GM12878 (cell line): ENCODE measurements at regions not wholly inside any gene's neighbourhood (a gene's known extent, or its start where the extent isn't known, plus 50 kb on each side); places are given as distances from the start of the nearest gene placed in this dataset.

Experiments used
- ATAC-seq: fragments of 200-7000 bp; cut with Tn5 transposase; 3 replicates; pipeline ENCODE4 v1.9.1; 2020; ENCODE audit warnings: mild to moderate bottlenecking, moderate library complexity
- BruUV-seq: library from RNA; stranded (reverse); fragments of 400-500 nt; replicated peaks from 2 replicates; lab custom pipeline; 2021; lab: Mats Ljungman, UMichigan
- CTCF ChIA-PET: fragments of 300-600 bp; sonication (Branson Sonifier 250); formaldehyde crosslinking; extraction: SDS; loops from one replicate; lab custom pipeline; 2021; ENCODE audit warnings: inconsistent platforms; lab: Yijun Ruan, JAX
- POLR2A ChIA-PET: fragments of 350-600 bp; formaldehyde crosslinking; extraction: SDS; loops from one replicate; lab custom pipeline; 2021; ENCODE audit warnings: inconsistent platforms; lab: Charles Lee
- RAD21 ChIA-PET: fragments of 300-600 bp; sonication (Branson Sonifier 250); formaldehyde crosslinking; loops from one replicate; lab custom pipeline; 2023; ENCODE audit warnings: antibody characterized with exemption; ENCODE audit not compliant: unreplicated experiment; lab: Charles Lee
- SMC1A ChIA-PET: fragments of 300-600 bp; sonication (Branson Sonifier 250); formaldehyde crosslinking; loops from one replicate; lab custom pipeline; 2023; ENCODE audit not compliant: unreplicated experiment, uncharacterized antibody; lab: Charles Lee
- DNase-seq: peaks from one replicate; pipeline ENCODE4 v3.0.0-alpha.2; 2011; ENCODE audit warnings: low read depth, low spot score
- FAIRE-seq: peaks from 3 replicates; lab custom pipeline; 2011; peaks lifted over from hg19 to GRCh38; lab: Jason Lieb, UNC
- H2AFZ ChIP-seq: 2 replicates; pipeline ENCODE4 v1.6.0; 2011; ENCODE audit warnings: low read depth, low read length, control low read depth; ENCODE audit not compliant: control insufficient read depth
- H3K27ac ChIP-seq: 2 replicates; pipeline ENCODE4 v1.5.1; 2011; ENCODE audit warnings: control low read depth; ENCODE audit not compliant: control insufficient read depth, insufficient read depth
- H3K27me3 ChIP-seq, 2 experiments: replicated peaks in 1 of 2; 2 replicates each; pipeline versions ENCODE4 v1.6.0 to v1.6.1; 2011; ENCODE audit warnings: low read length in 1 of 2; ENCODE audit not compliant: control insufficient read depth in 2 of 2, insufficient read depth in 2 of 2
- H3K36me3 ChIP-seq, 2 experiments: 2 replicates each; pipeline ENCODE4 v1.5.1; 2011; ENCODE audit warnings: low read length in 1 of 2; ENCODE audit not compliant: control insufficient read depth in 2 of 2, insufficient read depth in 2 of 2
- H3K4me1 ChIP-seq: 2 replicates; pipeline ENCODE4 v1.6.1; 2011; ENCODE audit warnings: mild to moderate bottlenecking, low read length, moderate library complexity, mixed read lengths; ENCODE audit not compliant: control insufficient read depth, insufficient read depth
- H3K4me2 ChIP-seq: 2 replicates; pipeline ENCODE4 v1.6.0; 2011; ENCODE audit warnings: control low read depth; ENCODE audit not compliant: control insufficient read depth, insufficient read depth
- H3K4me3 ChIP-seq: fragments of 200-600 bp; sonication (generic); 2 replicates; pipeline ENCODE4 v1.5.1; 2016
- H3K79me2 ChIP-seq: 2 replicates; pipeline ENCODE4 v1.6.0; 2011; ENCODE audit warnings: low read length; ENCODE audit not compliant: control insufficient read depth, insufficient read depth
- H3K9ac ChIP-seq: 2 replicates; pipeline ENCODE4 v1.8.0; 2011; ENCODE audit warnings: low read length, control low read depth, mixed read lengths; ENCODE audit not compliant: control insufficient read depth, insufficient read depth
- H3K9me3 ChIP-seq: replicated peaks from 3 replicates; pipeline ENCODE4 v1.5.1; 2011; ENCODE audit warnings: mild to moderate bottlenecking, low read length; ENCODE audit not compliant: control insufficient read depth, insufficient read depth
- H4K20me1 ChIP-seq: 2 replicates; pipeline ENCODE4 v1.6.0; 2011; ENCODE audit not compliant: control insufficient read depth, insufficient read depth
- CBX5 ChIP-seq: sonication (generic); IDR thresholded peaks from 2 replicates; pipeline ENCODE4 v1.6.1; 2016; ENCODE audit warnings: low read depth, moderate library complexity, mild to moderate bottlenecking, inconsistent platforms
- CHD2 ChIP-seq: IDR thresholded peaks from 2 replicates; pipeline ENCODE4 v1.6.1; 2011; ENCODE audit warnings: low read depth, low read length, improper control_type of control experiment, borderline replicate concordance
- FOXM1 ChIP-seq: IDR thresholded peaks from 2 replicates; pipeline ENCODE4 v1.6.1; 2012; ENCODE audit warnings: low read depth, mild to moderate bottlenecking, inconsistent platforms, low read length, moderate library complexity
- NR2F1 ChIP-seq: fragments of 450-650 bp; conservative IDR thresholded peaks from 2 replicates; pipeline ENCODE4 v1.6.1; 2017; ENCODE audit warnings: mild to moderate bottlenecking
- PML ChIP-seq: IDR thresholded peaks from 2 replicates; pipeline ENCODE4 v1.6.1; 2012; ENCODE audit warnings: low read length, inconsistent platforms
- POLR2AphosphoS2 ChIP-seq: IDR thresholded peaks from 2 replicates; pipeline ENCODE4 v1.6.1; 2011; ENCODE audit warnings: low read depth, mild to moderate bottlenecking, low read length, improper control_type of control experiment, moderate library complexity
- RB1 ChIP-seq: fragments of 450-650 bp; formaldehyde crosslinking; IDR thresholded peaks from 2 replicates; pipeline ENCODE4 v1.6.1; 2017; ENCODE audit warnings: mild to moderate bottlenecking, borderline replicate concordance
- RBBP5 ChIP-seq: fragments of 200-600 bp; sonication (generic); conservative IDR thresholded peaks from 2 replicates; pipeline ENCODE4 v1.6.1; 2016
- TBL1XR1 ChIP-seq: IDR thresholded peaks from 2 replicates; pipeline ENCODE4 v1.6.1; 2012; ENCODE audit warnings: low read depth, low read length, improper control_type of control experiment
- TCF12 ChIP-seq: IDR thresholded peaks from 2 replicates; pipeline ENCODE4 v1.6.1; 2011; ENCODE audit warnings: low read depth, mild to moderate bottlenecking, low read length
- YBX1 ChIP-seq: fragments of 450-650 bp; IDR thresholded peaks from 2 replicates; pipeline ENCODE4 v1.6.1; 2016; ENCODE audit warnings: antibody characterized with exemption
- YY1 ChIP-seq: IDR thresholded peaks from 2 replicates; pipeline ENCODE4 v1.6.1; 2011; ENCODE audit warnings: low read depth, mild to moderate bottlenecking, low read length
- in situ Hi-C: fragments of 300-500 bp; cut with MboI; formaldehyde crosslinking; loops from 9 replicates; pipeline ENCODE4 v1.14.3; 2018; ENCODE audit warnings: mixed read lengths
- intact Hi-C: fragments of 100-400 bp; cut with micrococcal nuclease; formaldehyde crosslinking; loops from one replicate; pipeline ENCODE4 v1.14.2; 2022; ENCODE audit not compliant: unreplicated experiment
- TF ChIP-seq, protein P1 (sequence below): fragments of 450-650 bp; IDR thresholded peaks from 2 replicates; pipeline ENCODE4 v1.6.1; 2017; ENCODE audit warnings: mild to moderate bottlenecking, moderate library complexity

DNA sequence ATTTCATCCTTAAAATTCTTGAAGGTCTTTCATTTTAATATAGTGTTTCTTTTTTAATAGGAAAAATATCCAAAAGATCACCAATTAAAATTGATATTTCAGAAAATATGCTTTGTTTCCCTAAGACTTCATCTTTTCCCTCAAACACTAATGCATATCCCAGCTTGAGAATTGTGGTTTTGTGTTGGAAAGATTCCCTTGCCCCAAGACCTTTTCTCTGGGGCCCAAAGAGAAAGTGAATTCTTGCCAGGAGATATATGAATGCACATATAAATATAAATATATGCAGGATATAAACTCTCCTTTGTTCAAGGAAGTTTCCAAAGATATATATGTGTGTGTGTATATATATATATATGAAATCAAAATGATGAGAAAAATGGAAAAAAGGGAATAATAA, 241.2 kb downstream of the FAM76B start:
- BruUV-seq = no TSS peak
- Histone ChIP-seq H3K79me2 (no peaks in the 10 kb centered on the region), H3K27ac (no peak overlapping the region), H3K9ac (no peak overlapping the region), H3K4me3 (no peak overlapping the region), H3K36me3 (no peaks in the 10 kb centered on the region), H3K9me3 (no peaks in the 10 kb centered on the region; the same call in 2 of the 3 replicates), H4K20me1 (no peaks in the 10 kb centered on the region), H3K4me2 (no peak overlapping the region), H3K4me1 (no peaks in the 10 kb centered on the region), H3K27me3 (no peaks in the 10 kb centered on the region), H2AFZ (no peak overlapping the region)
- no peak for FAIRE-seq
- TF ChIP-seq NR2F1 (no peak), YY1 (no peak), TCF12 (no peak), FOXM1 (no peak), POLR2AphosphoS2 (no peak), CHD2 (no peak), TBL1XR1 (no peak), YBX1 (no peak), RBBP5 (no peak), RB1 (no peak), CBX5 (no peak), PML (no peak)
- TF ChIP-seq, protein P1, sequence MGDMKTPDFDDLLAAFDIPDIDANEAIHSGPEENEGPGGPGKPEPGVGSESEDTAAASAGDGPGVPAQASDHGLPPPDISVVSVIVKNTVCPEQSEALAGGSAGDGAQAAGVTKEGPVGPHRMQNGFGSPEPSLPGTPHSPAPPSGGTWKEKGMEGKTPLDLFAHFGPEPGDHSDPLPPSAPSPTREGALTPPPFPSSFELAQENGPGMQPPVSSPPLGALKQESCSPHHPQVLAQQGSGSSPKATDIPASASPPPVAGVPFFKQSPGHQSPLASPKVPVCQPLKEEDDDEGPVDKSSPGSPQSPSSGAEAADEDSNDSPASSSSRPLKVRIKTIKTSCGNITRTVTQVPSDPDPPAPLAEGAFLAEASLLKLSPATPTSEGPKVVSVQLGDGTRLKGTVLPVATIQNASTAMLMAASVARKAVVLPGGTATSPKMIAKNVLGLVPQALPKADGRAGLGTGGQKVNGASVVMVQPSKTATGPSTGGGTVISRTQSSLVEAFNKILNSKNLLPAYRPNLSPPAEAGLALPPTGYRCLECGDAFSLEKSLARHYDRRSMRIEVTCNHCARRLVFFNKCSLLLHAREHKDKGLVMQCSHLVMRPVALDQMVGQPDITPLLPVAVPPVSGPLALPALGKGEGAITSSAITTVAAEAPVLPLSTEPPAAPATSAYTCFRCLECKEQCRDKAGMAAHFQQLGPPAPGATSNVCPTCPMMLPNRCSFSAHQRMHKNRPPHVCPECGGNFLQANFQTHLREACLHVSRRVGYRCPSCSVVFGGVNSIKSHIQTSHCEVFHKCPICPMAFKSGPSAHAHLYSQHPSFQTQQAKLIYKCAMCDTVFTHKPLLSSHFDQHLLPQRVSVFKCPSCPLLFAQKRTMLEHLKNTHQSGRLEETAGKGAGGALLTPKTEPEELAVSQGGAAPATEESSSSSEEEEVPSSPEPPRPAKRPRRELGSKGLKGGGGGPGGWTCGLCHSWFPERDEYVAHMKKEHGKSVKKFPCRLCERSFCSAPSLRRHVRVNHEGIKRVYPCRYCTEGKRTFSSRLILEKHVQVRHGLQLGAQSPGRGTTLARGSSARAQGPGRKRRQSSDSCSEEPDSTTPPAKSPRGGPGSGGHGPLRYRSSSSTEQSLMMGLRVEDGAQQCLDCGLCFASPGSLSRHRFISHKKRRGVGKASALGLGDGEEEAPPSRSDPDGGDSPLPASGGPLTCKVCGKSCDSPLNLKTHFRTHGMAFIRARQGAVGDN = no peak
- in situ Hi-C loops = no loop called here
- SMC1A ChIA-PET = interaction anchor here (8.1 kb wide), 1 partner anchor 7 kb away, joined by 55 read pairs; no protein-coding TSS in a partner anchor
- CTCF ChIA-PET = interaction anchor here (0.9 to 1.8 kb wide), 3 partner anchors 8 to 157 kb away, joined by 3 to 6 read pairs (median 4); no protein-coding TSS in a partner anchor
- no peak for ATAC-seq
- no peak for DNase-seq
- RAD21 ChIA-PET = no interaction called here
- POLR2A ChIA-PET = no interaction called here
- intact Hi-C loops = no loop called here
